HT1080 (cell line): ENCODE measurements at regions not wholly inside any gene's neighbourhood (a gene's known extent, or its start where the extent isn't known, plus 50 kb on each side); places are given as distances from the start of the nearest gene placed in this dataset.
"Not testable (repeated sequence)": the region's sequence is repeated elsewhere in the genome, so short reads cannot be mapped to it uniquely, and the experiment has no call there.

ENCODE experiments used
- DNase-seq: peaks from one replicate; pipeline ENCODE4 v3.0.0-alpha.2; 2015; ENCODE audit warnings: low read depth

DNA sequence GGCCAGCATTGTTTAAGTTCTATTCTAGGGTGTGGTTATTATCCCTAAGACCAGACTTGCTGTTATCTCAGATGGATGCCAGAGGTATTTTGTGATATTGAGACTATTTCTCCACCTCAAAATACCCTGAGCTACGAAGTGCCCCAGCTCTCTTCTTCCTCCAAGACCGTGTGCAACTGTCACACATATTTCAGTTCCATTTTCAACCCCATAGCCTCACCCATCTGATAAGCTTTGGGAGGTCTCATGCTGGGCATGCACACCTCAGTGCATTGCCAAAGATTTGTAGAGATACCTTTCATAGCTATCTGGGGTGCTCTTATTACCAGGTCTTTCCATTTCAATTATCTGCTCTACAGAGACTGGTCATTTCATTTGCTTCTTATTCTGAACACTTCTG is 815.8 kb upstream of the EYS start:
- no peak for DNase-seq

DNA sequence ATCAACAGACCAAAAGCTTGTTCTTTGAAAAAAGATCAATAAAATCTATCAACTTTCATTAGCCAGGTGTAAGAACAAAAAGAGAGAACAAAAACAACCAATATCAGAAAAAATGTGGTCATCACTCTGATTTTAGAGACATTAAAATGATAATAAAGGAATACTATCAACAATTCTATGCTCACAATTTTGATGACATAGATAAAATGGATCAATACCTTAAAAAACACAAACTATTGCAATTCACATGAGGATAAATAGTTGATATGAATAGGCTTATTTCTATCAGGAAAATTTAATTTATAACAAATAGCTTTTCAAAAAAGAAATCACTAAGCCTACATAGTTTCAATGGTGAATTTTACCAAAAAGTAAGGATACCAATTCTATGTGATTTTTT is 809.4 kb upstream of the EYS start:
- no peak for DNase-seq

- peak; percentile 67 for DNase-seq
Observed at GRCh38 chr6:66508433-66508832, 801.4 kb upstream of the EYS start.

- peak; percentile 17 for DNase-seq
Observed at GRCh38 chr6:66499851-66500250, 792.8 kb upstream of the EYS start.

GRCh38 chr6:66496659-66497058 is 789.6 kb upstream of the EYS start:
- DNase-seq, result peak; percentile 15

DNA sequence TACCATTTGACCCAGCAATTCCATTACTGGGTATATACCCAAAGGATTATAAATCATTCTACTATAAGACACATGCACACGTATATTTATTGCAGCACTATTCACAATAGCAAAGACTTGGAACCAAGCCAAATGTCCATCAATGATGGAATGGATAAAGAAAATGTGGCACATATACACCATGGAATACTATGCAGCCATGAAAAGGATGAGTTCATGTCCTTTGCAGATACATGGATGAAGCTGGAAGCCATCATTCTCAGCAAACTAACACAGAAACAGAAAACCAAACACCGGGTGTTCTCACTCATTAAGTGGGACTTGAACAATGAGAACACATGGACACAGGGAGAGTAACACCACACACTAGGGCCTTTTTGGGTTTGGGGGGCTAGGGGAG is 787.6 kb upstream of the EYS start:
- DNase-seq, result not testable (repeated sequence)

DNA sequence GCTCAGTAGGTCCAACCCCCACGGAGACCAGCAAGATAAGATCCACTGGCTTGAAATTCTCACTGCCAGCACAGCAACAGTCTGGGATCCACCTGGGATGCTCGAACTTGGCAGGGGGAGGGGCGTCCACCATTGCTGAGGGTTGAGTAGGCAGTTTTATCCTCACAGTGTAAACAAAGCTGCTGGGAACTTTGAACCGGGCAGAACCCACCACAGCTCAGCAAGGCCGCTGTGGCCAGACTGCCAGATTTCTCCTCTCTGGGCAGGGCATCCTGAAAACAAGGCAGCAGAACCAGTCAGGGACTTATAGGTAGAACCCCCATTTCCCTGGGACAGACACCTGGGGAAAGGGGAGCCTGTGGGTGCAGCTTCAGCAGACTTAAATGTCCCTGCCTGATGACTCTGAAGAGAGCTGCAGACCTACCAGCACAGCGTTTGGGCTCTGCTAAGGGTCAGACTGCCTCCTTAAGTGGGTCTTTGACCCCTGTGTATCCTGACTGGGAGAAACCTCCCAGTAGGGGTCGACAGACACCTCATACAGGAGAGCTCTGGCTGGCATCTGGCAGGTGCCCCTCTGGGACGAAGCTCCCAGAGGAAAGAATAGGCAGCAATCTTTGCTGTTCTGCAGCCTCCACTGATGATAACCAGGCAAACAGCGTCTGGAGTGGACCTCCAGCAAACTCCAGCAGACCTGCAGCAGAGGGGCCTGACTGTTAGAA is 782.4 kb upstream of the EYS start:
- DNase-seq, result no peak

- no peak for DNase-seq
Observed at GRCh38 chr6:66481216-66481615, 774.2 kb upstream of the EYS start.

GRCh38 chr6:66478705-66479104 is 771.7 kb upstream of the EYS start:
- DNase-seq, result peak; percentile 50

- peak; percentile 55 for DNase-seq
Observed at GRCh38 chr6:66435321-66435720, 728.3 kb upstream of the EYS start.

GRCh38 chr6:66429210-66429609 is 722.2 kb upstream of the EYS start:
- no peak for DNase-seq

- DNase-seq, result no peak
Observed at GRCh38 chr6:66423047-66423446, 716.0 kb upstream of the EYS start.

- DNase-seq, result peak; percentile 12
Observed at GRCh38 chr6:66421570-66421969, 714.5 kb upstream of the EYS start.

- peak; percentile 11 for DNase-seq
Observed at GRCh38 chr6:66418906-66419305, 711.9 kb upstream of the EYS start.

- no peak for DNase-seq
Observed at GRCh38 chr6:66403966-66404365, 696.9 kb upstream of the EYS start.

DNA sequence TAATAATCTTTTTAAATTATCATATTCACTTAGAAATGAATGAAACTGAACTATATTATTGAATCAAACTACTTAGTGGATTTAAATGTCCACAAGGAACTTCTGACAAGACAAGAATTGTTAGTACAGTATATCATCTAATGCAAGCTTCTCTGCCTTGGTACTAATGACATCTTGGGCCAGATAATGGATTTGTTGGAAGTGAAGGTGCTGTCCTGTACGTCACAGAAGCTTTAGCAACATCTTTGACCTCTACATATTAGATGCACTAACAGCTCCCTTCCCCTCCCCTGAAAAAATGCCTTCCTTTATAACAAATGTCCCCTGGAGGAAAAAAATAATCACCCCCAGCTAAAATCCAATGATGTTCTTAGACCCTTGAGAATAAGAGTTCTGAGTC is 695.8 kb upstream of the EYS start:
- no peak for DNase-seq

DNA sequence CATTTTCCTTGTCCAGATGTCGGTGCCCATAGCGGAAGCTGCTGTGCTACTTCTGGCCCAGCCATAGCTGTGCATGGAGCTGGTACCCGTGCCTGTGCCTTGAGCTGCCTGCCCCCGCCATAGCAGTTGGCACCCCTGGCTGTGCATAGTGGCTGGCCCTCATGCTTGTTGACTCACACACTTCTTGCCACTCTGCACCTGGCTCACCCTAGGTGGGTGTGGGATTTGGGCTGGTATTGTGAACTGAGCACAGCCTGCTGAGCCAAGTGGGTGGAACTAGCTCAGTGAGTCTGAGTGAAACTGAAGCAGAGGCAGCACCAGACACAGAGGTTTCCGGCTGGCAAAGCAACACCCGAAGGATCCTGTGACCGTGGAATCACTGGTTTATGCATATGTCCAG is 689.5 kb upstream of the EYS start:
- DNase-seq, result no peak

DNA sequence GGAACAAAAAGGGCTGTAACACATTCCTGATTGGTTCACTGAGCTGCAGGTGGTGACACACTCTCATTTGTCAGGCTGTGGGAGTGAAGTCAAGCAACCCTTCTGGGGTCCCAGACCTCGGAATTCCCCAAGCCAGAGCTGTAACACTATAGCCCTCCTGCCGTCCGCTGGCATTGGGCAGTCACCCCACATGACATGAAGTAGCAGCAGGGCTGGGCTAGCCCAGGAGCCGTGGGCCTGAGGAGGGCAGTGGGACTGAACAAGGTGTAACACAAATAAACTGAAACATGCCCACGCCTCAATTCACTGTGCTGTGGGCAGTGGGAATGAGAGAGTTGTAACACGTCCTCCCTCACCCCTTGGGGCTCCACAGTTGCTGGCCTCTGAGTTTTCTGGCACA is 689.1 kb upstream of the EYS start:
- no peak for DNase-seq

DNA sequence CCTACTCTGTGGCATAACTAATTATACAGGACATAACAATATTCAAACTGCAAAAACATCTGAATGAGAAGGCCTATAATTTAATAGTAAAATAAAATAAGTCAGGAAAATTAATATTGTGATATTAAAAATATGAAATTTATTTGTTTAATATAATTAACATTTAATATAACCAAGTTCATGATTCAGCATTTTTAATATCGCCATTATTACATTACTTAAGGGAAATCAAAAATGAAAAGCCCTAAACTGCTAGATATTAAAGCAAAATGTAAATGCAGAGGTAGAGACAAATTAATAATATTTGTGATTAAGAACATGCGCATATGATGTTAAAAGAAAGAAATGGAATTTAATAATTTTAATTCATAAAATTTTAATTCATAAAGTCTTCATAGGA is 683.4 kb upstream of the EYS start:
- DNase-seq, result no peak

GRCh38 chr6:66376001-66376400 is 669.0 kb upstream of the EYS start:
- DNase-seq, result no peak

- DNase-seq, result no peak
Observed at GRCh38 chr6:66369407-66369806, 662.4 kb upstream of the EYS start.

DNA sequence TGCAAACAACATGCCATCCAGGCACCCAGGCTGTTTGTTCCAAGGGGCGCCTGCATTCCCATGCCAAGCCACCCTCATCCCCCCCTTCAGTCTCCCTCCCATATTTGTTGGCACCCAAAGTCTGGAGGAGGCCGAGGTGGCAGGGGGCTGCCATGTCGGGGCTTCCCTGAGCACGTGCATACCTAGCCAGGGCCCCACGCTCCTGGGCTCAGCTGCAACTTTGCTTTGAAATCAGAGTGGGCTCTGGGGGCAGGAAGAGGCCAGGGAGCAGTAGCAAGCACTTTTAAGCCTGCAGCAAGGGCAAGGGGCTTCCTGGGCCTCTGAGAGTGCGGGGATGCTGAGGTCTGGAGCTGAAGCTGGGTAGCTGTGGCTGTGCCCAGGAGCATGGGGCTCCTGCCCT is 655.9 kb upstream of the EYS start:
- no peak for DNase-seq

- DNase-seq, result no peak
Observed at GRCh38 chr6:66361886-66362285, 654.9 kb upstream of the EYS start.

- DNase-seq, result no peak
Observed at GRCh38 chr6:66357781-66358180, 650.8 kb upstream of the EYS start.
